ENCODE measurements at regions not wholly inside any gene's neighbourhood (a gene's known extent, or its start where the extent isn't known, plus 50 kb on each side); places are given as distances from the start of the nearest gene placed in this dataset.

DNA sequence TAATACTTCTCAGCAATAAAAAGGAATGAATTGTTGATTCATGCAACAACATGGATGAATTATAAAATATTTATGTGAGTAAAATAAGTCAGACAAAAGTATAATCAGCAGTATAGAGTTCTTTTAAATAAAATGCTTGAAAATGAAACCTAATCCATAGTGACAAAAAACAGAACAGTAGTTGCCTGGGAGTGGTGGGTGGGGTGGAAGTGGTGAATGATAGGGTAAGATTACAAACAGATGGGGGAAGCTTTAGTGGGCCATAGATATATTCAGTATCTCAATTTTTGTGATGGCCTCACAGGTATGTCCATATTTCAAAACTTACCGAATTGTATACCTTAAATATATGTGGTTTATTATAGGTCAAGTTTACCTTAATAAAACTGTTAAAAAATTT, 124.9 kb upstream of the UBL3 start:
- FAIRE-seq (no peak), DNase-seq (ENCODE audit: low read depth in 1 of 2, low spot score in 2 of 2) (no peak)
- Histone ChIP-seq H2AFZ (ENCODE audit: low read length) (no peak overlapping the region), H4K5ac (ENCODE audit: insufficient read length, low read depth, low read length) (no peak overlapping the region), H3K4me2 (ENCODE audit: insufficient read depth in 1 of 2, low read depth in 2 of 2, low read length in 2 of 2) (no peak overlapping the region), H3K27ac (ENCODE audit: low read depth, low read length) (no peak overlapping the region), H2BK12ac (ENCODE audit: low read depth, low read length) (no peak overlapping the region), H2AK5ac (ENCODE audit: low read depth, low read length) (no peak overlapping the region), H3K9ac (replicated peaks in 1 of 4; ENCODE audit: extremely low read depth in 1 of 4, low read depth in 3 of 4, low read length in 3 of 4) (no peak overlapping the region), H3K36me3 (ENCODE audit: control insufficient read depth in 2 of 4, insufficient read depth in 4 of 4, low read length in 3 of 4) (no peaks in the 10 kb centered on the region), H4K91ac (replicated peaks; ENCODE audit: insufficient read length, low read length) (no peak overlapping the region), H2BK120ac (replicated peaks; ENCODE audit: low read depth, low read length) (no peak overlapping the region), H3K4ac (replicated peaks; ENCODE audit: insufficient read length, low read depth, low read length) (no peak overlapping the region), H2BK20ac (ENCODE audit: low read length) (no peak overlapping the region), H2BK5ac (ENCODE audit: low read depth, low read length) (no peak overlapping the region), H3K4me3 (ENCODE audit: extremely low read depth in 1 of 4, insufficient read depth in 2 of 4, low read depth in 3 of 4, low read length in 4 of 4) (no peak overlapping the region), H3K23ac (ENCODE audit: insufficient read length) (no peak overlapping the region), H3K18ac (ENCODE audit: extremely low read depth, low read length) (no peak overlapping the region), H3K79me1 (ENCODE audit: low read depth, low read length) (no peaks in the 10 kb centered on the region), H3K56ac (replicated peaks; ENCODE audit: insufficient read length, low read depth, low read length) (no peak overlapping the region), H3K14ac (ENCODE audit: insufficient read length) (no peak overlapping the region), H3K79me2 (ENCODE audit: control insufficient read depth in 1 of 2, insufficient read depth in 2 of 2, low read length in 2 of 2) (no peaks in the 10 kb centered on the region), H3K27me3 (replicated peaks in 1 of 4; ENCODE audit: control insufficient read depth in 3 of 4, extremely low read depth in 1 of 4, insufficient read depth in 3 of 4, low read length in 3 of 4) (no peaks in the 10 kb centered on the region), H4K20me1 (replicated peaks in 1 of 2; ENCODE audit: control insufficient read depth in 1 of 2, insufficient read depth in 2 of 2, low read length in 2 of 2) (no peaks in the 10 kb centered on the region), H3K23me2 (ENCODE audit: low read depth, low read length) (no peaks in the 10 kb centered on the region), H3K9me3 (ENCODE audit: insufficient read depth in 2 of 2, low read depth in 1 of 2, low read length in 1 of 2) (no peaks in the 10 kb centered on the region), H2BK15ac (ENCODE audit: low read length) (no peak overlapping the region), H4K8ac (ENCODE audit: extremely low read depth, insufficient read depth, low read length) (no peak overlapping the region), H3K4me1 (replicated peaks in 1 of 4; ENCODE audit: control insufficient read depth in 3 of 4, insufficient read depth in 4 of 4, low read length in 3 of 4) (no peaks in the 10 kb centered on the region)
- CTCF ChIA-PET (ENCODE audit: partially characterized antibody), result interaction anchor here (1.7 kb wide), 1 partner anchor 85 kb away, joined by 3 read pairs; no protein-coding TSS in a partner anchor
- WGBS, 2 experiments (ENCODE audit: extremely low coverage in 1 of 2, insufficient coverage in 1 of 2, insufficient read length in 1 of 2, insufficient replicate concordance in 2 of 2, low coverage in 1 of 2, low lambda C conversion rate in 2 of 2, missing lambda C conversion rate in 1 of 2), result 93% methylated on average over 1 of the region's 1 CpG; no CpG with 5 or more reads in 1 of the 2 experiments
- POLR2A ChIA-PET (ENCODE audit: partially characterized antibody), result no interaction called here
- no peak for TF ChIP-seq CHD2 (IDR thresholded peaks at IDR 0.05; ENCODE audit: low read length)
- no peak for TF ChIP-seq SIX5 (IDR thresholded peaks at IDR 0.05; ENCODE audit: low read depth, low read length)
- no peak for TF ChIP-seq KDM5A (IDR thresholded peaks at IDR 0.05; ENCODE audit: low read length)
- TF ChIP-seq GABPA (IDR thresholded peaks at IDR 0.05; ENCODE audit: borderline replicate concordance, insufficient read depth, low read length), result no peak
- TF ChIP-seq POU5F1 (IDR thresholded peaks at IDR 0.05; ENCODE audit: low read depth, low read length), result no peak
- TF ChIP-seq, protein P1, sequence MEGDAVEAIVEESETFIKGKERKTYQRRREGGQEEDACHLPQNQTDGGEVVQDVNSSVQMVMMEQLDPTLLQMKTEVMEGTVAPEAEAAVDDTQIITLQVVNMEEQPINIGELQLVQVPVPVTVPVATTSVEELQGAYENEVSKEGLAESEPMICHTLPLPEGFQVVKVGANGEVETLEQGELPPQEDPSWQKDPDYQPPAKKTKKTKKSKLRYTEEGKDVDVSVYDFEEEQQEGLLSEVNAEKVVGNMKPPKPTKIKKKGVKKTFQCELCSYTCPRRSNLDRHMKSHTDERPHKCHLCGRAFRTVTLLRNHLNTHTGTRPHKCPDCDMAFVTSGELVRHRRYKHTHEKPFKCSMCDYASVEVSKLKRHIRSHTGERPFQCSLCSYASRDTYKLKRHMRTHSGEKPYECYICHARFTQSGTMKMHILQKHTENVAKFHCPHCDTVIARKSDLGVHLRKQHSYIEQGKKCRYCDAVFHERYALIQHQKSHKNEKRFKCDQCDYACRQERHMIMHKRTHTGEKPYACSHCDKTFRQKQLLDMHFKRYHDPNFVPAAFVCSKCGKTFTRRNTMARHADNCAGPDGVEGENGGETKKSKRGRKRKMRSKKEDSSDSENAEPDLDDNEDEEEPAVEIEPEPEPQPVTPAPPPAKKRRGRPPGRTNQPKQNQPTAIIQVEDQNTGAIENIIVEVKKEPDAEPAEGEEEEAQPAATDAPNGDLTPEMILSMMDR (IDR thresholded peaks at IDR 0.05; ENCODE audit: control extremely low read depth in 1 of 3, insufficient read depth in 1 of 3, low read depth in 1 of 3, low read length in 3 of 3), result no peak
- TF ChIP-seq CTBP2 (IDR thresholded peaks at IDR 0.05; ENCODE audit: borderline replicate concordance, insufficient read depth, insufficient read length, low read length), result no peak
- no peak for TF ChIP-seq SAP30 (IDR thresholded peaks at IDR 0.05; ENCODE audit: insufficient read depth, insufficient replicate concordance, low read length)
- TF ChIP-seq PHF8 (conservative IDR thresholded peaks at IDR 0.05; ENCODE audit: low read depth, low read length), result no peak
- no peak for TF ChIP-seq SRF (IDR thresholded peaks at IDR 0.05; ENCODE audit: low read depth, low read length)
- no peak for TF ChIP-seq POLR2AphosphoS5 (IDR thresholded peaks at IDR 0.05; ENCODE audit: low read depth, low read length)
- no peak for TF ChIP-seq POLR2A (IDR thresholded peaks at IDR 0.05; ENCODE audit: control extremely low read depth in 1 of 2, low read depth in 2 of 2, low read length in 2 of 2)
- no peak for TF ChIP-seq SP1 (IDR thresholded peaks at IDR 0.05; ENCODE audit: low read depth, low read length)
- no peak for TF ChIP-seq HDAC6 (IDR thresholded peaks at IDR 0.05; ENCODE audit: low read depth, low read length)
